SK-N-MC (cell line): ENCODE measurements at regions not wholly inside any gene's neighbourhood (a gene's known extent, or its start where the extent isn't known, plus 50 kb on each side); places are given as distances from the start of the nearest gene placed in this dataset.

ENCODE experiments used
- EZH2 ChIP-seq: fragments of 200-600 bp; sonication (generic); IDR thresholded peaks from one replicate; pipeline ENCODE4 v1.6.1; 2017; ENCODE audit warnings: antibody characterized with exemption
- FOXP2 ChIP-seq: optimal IDR thresholded peaks from 2 replicates; pipeline ENCODE3; 2011; ENCODE audit warnings: mild to moderate bottlenecking, moderate library complexity; ENCODE audit not compliant: insufficient read depth; ENCODE audit errors: extremely low read length, control extremely low read depth
- POLR2AphosphoS5 ChIP-seq: IDR thresholded peaks from 2 replicates; pipeline ENCODE4 v1.6.1; 2012; ENCODE audit warnings: mild to moderate bottlenecking, low read depth, low read length, borderline replicate concordance

DNA sequence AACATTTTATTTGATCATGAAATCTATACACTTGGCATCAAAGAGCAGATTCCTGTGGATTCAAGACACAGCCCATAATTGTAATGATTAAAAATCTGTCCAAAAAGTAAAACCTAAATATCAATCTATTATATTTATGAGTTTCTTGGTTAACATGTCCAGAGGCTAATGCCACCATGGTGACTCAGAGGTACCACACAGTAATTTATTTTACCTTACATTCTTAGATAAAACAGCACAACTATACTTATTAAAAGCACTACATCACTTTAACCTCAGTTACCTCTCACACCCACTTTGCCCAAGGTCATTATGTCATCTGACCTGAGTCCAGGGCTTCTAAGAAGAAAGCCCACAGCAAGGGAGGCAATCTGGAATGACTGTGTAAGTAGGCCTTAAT is 519.2 kb downstream of the RASEF start:
- TF ChIP-seq POLR2AphosphoS5, result no peak
- no peak for TF ChIP-seq EZH2
- TF ChIP-seq FOXP2, result no peak
